GM10266 (cell line): ENCODE measurements at regions not wholly inside any gene's neighbourhood (a gene's known extent, or its start where the extent isn't known, plus 50 kb on each side); places are given as distances from the start of the nearest gene placed in this dataset.

Experiments
- DNase-seq: peaks from one replicate; pipeline ENCODE4 v3.0.0; 2012; ENCODE audit errors: extremely low spot score
- TF ChIP-seq, protein P1 (sequence below): IDR thresholded peaks from 2 replicates; pipeline ENCODE4 v1.5.1; 2012; ENCODE audit warnings: mild to moderate bottlenecking, low read depth; ENCODE audit not compliant: control insufficient read depth, insufficient read depth; ENCODE audit errors: missing control alignments

DNA sequence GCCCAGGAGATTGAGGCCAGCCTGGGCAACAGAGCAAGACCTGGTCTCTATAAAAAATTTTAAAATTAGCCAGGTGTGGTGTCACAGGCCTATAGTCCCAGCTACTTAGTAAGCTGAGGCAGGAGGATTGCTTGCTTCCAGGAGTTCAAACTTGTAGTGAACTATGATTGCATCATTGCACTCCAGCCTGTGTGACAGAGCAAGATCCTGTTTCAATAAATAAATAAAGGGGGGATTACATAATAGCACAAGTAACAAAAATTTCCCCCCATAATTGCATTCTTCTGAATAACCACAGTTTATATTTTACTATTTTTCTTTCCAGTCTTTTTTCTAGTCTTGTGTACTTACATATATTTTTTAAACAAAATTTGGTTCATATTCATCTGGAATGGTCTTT, 135.6 kb downstream of the CHIC2 start:
- no peak for DNase-seq
- TF ChIP-seq, protein P1, sequence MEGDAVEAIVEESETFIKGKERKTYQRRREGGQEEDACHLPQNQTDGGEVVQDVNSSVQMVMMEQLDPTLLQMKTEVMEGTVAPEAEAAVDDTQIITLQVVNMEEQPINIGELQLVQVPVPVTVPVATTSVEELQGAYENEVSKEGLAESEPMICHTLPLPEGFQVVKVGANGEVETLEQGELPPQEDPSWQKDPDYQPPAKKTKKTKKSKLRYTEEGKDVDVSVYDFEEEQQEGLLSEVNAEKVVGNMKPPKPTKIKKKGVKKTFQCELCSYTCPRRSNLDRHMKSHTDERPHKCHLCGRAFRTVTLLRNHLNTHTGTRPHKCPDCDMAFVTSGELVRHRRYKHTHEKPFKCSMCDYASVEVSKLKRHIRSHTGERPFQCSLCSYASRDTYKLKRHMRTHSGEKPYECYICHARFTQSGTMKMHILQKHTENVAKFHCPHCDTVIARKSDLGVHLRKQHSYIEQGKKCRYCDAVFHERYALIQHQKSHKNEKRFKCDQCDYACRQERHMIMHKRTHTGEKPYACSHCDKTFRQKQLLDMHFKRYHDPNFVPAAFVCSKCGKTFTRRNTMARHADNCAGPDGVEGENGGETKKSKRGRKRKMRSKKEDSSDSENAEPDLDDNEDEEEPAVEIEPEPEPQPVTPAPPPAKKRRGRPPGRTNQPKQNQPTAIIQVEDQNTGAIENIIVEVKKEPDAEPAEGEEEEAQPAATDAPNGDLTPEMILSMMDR, result no peak

DNA sequence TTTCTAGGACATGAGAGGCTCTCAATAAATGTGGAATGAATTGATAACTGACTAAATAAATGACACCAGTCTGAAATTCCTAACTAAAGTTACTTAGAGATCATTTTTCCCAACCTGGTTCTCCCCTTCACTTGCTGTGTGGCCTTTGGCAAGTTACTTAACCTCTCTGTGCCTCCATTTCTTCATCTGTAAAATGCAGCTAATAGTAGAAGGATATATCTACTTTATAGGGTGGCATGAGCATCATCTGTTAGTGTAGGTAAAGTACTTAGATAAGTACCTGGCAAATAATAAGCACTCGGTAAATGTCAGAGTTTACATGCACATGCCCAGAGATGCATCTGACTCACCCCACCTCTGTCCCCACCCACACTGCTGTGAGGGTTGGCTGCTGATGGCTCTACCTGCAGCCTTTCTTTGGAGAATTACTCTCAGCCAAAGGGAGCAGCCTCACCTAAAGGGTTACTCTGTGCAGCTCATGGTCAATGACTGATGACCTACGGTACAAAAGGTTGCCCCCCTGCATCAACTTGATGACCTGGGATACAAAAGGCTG, 139.3 kb downstream of the CHIC2 start:
- DNase-seq, result no peak
- TF ChIP-seq, protein P1, result no peak

DNA sequence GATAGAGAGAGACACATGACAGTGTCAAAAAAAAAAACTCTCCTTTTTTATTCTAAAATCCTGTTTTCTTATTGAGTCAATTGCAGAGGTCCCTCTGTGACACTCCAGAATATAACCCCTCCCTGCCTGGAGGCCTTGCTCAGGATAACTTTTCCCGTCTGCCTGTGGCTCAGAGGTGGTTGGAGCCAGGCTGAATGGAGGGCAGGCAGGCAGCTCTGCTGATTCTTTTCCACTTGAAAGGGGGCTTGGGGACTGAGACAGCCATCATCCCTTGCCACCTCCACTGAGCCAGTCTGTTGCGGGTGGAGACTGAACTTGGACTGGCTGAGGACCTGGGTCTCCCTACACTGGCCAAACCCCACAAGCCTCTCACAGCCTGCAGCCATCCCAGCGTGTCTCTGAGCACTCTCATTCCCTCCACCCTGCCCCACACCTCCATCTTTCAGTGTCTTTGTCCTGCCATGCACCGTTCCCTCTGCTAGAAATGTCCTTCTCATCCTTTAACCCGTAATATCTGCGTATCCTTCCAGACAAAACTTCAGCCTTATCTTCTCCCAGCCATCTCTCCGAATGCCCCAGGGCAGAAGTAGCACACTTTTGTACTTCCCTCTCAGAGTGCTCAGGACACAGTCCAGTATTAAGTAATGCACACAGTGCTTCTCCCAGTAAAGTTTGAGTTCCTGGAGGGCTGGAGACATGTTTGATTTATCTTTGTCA, 139.9 kb downstream of the CHIC2 start:
- TF ChIP-seq, protein P1, result no peak
- DNase-seq, result no peak

DNA sequence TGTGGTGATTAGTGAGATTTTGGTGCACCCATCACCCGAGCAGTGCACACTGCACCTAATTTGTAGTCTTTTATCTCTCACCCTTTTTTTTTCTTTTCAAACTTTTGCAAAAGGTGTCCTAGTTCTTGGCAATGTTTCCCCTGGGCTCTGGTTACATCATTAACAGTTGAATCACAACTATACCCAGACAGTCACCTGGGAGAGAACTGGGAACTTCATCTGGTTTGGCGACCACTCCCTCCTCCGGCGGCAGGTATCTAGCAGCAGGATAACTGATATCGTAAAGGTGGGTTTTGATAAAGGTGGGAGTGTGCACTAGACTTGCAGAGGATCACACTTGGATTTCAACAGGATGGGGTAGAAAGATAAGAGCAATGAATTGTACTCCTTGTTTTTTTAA, 140.5 kb downstream of the CHIC2 start:
- no peak for DNase-seq
- TF ChIP-seq, protein P1, result no peak

DNA sequence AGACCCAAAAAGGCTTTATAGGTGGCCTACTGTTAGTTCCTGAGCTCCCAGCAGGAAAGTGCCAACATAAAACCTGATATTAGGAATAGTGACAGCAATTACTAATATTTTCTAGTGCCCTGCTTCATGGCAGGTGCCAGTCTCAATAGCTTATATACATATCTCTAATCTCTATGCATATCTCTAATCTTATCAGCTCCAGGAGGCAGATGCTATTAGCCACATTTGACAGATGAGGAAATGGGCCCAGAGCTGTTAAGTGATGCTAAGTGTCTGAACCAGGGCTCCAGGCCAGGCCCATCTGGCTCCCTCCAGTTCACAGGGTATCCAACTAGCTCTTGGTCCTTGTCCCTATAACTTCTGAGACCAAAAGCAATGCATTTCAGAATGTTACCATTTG, 142.5 kb downstream of the CHIC2 start:
- no peak for DNase-seq
- TF ChIP-seq, protein P1, result no peak

DNA sequence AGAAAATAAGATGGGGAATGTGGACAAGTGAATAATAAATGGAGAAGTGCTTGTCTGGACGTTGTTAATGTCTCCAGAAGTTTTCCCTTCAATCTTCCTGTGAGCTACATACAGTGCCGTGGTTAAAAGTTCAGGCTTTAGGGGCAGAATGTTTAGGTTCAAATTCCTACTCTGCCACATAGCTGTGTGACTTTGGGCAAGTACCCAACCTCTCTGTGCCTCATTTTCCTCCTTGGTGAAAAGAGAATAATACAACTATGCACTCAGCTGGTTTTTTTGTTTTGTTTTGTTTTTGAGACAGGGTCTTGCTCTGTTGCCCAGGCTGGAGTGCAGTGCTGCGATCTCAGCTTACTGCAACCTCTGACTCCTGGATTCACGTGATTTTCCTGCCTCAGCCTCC, 143.5 kb downstream of the CHIC2 start:
- DNase-seq, result no peak
- TF ChIP-seq, protein P1, result no peak

DNA sequence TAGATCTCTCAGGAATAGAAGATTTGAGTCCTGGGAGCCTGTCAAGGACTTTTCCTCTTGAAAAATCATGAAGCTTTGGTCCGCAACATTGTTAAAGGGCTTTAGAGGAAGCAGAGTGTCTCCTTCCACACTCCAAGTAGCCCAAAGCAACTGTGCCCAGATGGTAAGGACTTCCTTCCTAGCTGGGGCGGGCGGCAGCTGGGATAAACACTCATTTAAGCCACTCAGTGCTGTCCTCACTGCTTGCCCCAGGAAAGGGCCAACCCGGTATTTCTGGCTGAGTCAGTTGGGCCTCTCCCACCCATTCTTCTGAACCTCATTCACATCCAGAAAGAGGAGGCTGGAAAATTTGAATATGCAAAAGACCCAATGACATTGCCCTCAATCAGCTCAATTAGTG, 144.3 kb downstream of the CHIC2 start:
- TF ChIP-seq, protein P1, result no peak
- DNase-seq, result no peak
